Activated CD8-positive, alpha-beta memory T cell treated with anti-CD3 and anti-CD28 coated beads, Interleukin-2, amount 50 U/mL, for 24 hours (primary cell): ENCODE measurements at regions not wholly inside any gene's neighbourhood (a gene's known extent, or its start where the extent isn't known, plus 50 kb on each side); places are given as distances from the start of the nearest gene placed in this dataset.
"Not testable (repeated sequence)": the region's sequence is repeated elsewhere in the genome, so short reads cannot be mapped to it uniquely, and the experiment has no call there.

Experiments
- DNase-seq: peaks from one replicate; pipeline ENCODE4 v3.0.0-alpha.2; 2020; ENCODE audit errors: extremely low read depth

DNA sequence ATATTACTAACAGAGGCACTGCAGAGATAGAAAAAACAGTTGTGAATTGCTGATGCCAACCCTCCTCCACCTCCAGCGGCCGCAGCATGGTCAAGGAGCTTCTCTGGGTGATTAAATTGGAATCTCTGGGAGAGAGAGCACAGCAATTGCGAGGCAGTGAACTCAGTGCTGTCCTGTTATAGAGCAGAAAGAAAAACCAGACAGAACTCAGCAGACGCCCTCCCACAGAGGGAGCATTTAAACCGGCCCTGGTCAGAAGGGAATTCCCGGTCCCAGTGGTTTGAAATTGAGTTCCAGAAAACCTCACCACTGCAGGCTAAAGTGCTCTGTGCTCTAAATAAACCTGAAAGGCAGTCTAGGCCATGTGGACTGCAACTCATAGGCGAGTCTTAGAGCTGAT lies 175.4 kb downstream of the SQOR start:
- no peak for DNase-seq

DNA sequence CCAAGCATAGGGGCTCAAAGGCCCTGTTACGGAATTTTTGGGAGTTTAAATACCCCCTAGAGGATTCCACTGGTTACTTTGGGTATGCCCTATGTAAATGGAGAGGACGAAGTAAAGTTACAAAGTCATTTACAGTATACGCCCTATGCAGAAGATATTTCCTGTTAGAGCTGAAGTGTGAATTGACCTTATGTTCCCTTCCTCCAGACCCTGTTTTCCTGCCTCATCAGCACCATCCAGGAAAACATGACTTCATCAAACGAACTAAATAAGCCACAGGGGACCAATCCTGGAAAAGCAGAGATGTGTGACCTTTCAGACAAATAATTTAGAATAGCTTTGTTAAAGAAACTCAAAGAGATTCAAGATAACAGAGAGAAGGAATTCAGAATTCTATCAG lies 177.4 kb downstream of the SQOR start:
- no peak for DNase-seq

DNA sequence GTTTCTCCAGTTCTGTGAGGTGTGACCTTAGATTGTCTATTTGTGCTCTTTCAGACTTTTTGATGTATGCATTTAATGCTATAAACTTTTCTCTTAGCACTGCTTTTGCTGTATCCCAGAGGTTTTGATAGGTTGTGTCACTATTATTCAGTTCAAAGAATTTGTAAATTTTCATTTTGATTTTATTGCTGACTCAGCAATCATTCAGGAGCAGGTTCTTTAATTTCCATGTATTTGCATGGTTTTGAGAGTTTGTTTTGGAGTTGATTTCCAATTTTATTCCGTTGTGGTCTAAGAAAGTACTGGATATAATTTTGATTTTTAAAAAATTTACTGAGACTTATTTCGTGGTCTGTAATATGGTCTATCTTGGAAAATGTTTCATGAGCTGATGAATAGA lies 182.7 kb downstream of the SQOR start:
- not testable (repeated sequence) for DNase-seq

DNA sequence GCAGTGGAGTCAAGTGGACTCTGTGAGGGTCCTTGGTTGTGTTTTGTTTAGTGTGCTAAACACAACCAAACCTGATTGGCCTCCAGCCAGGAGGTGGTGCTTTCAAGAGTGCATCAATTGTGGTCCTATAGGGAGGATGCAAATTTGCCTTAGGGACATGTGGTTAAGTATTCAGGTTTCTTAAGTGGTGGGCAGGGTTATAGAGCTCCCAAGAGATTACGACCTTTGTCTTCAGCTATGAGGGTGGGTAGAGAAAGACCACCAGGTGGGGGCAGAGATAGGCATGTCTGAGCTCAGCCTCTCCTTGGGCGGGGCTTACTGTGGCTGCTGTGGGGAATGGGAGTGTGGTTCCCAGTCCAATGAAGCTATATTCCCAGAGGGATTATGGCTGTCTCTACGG lies 186.6 kb downstream of the SQOR start:
- DNase-seq: no peak

DNA sequence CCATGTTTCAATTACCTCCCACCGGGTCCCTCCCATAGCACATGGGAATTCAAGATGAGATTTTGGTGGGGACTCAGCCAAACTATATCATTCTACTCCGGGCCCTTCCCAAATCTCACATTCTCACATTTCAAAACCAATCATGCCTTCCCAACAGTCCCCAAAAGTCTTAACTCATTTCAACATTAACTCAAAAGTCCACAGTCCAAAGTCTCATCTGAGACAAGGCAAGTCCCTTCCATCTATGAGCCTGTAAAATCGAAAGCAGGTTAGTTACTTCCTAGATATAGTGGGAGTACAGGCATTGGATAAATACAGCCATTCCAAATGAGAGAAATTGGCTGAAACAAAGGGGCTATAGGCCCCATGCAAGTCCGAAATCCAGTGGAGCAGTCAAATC lies 188.1 kb downstream of the SQOR start:
- not testable (repeated sequence) for DNase-seq

DNA sequence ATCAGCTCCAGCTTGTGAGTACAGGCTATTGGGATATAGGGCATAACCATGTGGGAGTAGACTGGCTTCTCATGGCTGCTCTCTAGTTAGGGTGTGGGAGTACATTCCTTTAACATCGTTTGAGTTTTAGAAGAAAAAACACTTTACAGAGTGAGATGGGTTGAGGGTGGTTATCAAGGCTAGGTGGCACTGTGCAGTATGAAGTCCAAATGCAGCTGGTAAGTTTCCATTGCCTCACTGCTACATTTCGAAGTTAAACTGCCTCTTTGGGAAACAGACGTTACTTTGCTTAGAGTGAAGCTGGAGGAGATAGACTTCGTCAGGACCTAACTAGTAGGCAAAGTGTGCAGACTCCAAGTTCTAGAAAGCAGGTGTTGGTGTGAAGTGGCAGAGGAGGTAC lies 192.4 kb downstream of the SQOR start:
- no peak for DNase-seq

DNA sequence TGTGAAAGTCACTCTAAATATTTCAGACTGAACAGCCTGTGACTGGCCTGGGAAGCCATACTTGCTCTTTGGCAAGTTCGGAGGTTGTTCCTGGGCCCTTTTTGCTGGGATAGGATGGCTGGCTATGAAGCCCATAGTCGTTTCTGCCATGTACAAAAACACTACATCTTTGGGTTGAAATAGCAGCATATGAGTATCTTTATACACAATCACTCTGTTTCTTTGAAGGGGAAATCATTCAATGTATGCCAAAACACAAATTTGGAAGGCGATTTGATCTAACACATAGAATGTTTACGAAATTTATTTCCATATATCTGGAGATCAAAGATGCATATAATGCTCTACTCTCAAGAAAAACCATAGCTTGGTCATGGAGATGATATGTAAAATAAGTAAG lies 192.9 kb downstream of the SQOR start:
- DNase-seq: no peak

DNA sequence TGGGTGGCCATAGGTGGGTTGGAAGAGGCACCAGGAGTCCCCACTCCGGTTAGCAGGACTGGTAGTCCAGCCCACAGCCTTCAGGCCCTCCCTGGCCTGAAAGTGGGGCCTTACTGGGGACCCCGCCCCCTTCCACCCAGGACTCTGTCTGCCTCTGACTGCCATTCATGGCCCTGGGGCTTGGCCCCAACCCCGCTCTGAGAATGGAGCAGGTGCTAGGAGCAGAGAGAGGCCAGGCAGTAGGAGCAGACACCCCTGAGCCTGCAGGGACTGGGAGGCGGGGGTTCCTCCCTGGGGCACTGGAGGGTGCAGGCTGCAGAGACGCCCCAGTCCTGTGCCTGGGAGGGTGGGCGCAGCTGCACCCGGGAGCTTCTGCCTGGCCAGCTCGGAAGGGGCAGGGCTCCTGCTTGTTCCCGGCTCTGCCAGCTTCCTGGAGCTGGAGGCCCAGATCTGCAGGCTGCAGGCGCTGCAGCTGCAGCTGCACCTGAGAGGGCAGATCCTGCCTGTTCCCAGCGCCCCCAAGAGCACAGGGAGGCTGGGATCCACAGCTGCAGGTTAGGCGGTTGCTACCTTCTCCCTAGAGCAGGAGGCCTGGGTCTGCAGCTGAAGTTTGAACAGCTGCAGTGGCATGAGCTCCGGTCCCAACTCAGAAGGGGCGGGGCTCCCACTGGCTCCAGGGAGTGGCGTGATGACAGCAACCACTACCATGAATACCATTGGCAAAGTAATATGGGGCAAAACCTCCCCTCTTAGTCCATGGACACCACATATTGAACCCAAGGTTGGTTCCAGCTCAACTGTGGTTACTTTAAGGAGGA lies 194.7 kb downstream of the SQOR start:
- no peak for DNase-seq

DNA sequence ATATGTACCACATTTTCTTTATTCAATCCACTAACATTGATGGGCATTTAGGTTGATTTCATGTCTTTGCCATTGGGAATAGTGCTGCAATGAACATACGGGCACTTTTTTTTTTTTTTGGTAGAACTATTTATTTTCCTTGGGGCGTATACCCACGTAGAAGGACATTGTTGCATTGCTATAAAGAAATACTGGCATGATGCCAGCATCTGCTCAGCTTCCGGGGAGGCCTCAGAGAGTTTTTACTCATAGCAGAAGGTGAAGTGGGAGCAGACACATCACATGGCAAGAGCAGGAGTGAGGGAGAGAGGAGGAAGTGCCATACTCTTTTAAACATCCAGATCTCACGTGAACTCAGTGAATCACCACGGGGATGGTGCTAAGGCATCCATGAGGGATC lies 197.0 kb downstream of the SQOR start:
- no peak for DNase-seq

DNA sequence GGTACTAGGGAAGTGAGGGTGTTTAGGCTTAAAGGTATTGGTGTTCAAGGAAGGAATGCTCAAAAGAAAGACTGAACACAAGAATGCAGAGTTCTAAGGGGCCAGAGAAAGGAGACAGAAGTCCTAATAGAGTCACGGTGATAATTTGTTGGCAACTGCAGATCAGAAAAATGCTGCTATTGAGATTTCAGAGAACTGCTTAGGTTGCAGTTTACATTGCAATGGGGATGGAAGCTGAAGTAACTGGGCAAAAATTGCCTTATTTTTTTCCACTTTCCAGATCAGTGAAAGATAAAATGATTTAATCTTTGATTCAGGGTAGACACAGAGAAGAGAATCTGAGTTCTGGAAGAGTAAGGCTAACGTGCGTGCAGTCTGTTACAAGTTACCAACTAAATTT lies 199.8 kb downstream of the SQOR start:
- DNase-seq: no peak

DNA sequence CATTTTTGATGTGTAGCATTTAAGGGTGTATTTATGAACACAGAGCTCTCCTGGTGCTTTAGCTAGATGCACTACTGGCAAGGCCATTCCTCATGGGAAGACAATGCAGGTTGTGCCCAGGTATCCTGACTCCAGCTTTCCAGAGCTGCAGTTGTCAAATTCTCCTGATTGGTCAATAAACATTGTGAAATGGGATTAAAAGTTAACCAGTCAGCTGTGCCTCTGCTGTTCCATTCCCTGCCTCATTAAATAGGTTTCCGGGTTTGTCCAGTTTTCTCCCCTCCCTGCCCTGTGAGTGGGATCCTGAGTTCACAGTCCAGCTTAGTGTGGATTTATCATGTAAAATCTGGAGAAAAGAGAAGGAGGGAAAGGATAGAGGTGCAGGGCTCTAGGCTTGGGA lies 207.3 kb downstream of the SQOR start:
- DNase-seq: no peak

DNA sequence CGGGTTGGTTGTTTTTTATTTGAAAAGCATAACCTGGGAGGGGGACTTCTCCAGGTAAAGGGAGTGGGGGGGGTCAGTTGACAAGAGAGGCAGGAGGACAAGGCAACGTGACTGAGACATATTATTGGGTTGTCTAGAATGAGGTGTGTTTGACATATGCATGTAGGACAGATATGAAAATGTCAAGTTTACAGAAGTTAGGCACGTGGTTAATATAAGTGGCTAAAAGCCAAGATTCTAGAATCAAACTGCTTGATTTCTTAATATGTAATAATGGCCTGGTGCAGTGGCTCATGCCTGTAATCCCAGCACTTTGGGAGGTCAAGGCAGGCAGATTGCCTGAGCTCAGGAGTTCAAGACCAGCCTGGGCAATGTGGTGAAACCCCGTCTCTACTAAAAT lies 212.8 kb downstream of the SQOR start:
- DNase-seq: no peak

DNA sequence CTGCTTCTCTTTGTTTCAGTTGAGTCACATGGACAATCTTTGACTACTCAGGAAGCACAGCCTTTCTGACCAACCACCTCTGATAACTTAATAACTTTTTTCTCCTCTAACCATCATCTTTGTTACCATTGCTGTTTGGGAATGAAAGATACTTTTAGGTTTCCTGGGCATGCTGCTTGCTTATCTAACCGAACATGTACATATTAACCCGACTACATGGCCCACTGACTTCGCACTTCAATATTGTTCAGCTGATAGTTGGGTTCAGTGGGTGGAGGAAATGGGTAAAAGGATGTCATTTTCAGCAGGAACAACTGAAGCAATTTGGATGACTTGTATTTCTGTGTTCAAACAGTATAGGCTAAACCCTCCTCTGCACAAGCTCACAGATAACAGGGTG lies 214.3 kb downstream of the SQOR start:
- no peak for DNase-seq

DNA sequence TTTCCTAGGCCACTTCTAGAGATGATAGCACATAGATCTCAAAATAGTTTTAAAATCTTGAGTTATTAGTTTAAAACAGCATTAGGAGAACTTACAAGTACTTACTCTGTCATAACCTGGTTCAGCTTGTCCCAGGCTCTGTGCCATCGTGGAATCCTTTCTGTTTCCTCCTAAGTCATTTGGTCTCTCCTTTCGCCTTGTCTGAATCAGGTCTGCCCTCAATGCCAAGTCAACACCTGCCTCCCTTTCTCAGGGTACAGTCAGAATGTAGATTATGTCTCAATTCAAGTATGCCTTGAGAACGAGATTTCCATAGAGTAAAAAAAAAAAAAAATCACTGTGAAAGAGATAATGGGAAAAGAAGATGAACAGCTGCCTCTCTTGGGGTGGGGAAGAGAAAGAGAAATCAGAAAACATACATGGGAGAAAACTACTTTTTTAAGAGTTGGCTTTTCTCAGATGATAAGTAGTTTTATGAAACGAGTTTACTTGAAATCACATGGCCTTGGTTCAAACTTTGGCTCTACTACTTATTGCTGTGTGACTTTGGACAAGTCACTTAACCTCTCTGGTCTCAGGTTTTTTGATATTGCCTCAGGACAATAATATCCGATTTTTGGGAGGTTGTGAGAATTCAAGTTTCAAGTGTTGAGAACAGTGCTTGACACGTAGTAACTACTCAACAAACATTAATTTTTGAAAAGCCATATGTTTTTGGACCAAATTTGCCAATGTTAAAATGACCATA lies 219.8 kb downstream of the SQOR start:
- DNase-seq: no peak

DNA sequence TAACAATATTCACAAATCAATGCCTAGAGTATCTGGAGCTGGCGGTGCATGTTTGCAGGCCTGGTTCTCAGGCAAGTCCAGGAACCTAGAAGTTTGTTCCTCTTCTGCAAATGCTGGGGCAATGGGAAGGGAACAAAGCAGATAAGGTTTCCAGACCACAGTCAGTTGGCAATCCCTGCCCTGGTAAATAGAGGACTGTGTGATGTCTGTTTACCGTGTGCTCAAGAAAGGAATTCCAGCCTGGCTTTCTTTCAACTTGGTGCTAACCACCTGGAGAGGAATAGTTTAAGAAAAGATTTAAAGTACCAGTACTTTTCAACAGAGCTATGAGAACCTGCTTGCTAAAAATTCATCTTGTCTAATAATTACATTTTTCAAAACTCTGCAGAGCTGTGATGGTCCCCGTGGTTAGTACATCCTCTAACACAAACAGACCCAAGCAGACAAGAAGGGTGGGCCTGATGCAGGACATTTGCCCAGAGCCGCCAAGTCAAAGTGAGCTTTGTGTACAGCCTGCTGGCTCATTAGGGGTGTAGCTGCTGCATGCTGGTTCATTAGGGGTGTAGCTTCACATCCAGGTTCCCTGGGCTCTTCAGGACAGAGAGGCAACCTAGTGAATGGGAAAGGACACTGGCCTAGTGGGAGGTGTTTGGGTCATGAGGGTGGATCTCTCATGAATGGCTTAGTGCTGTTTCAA lies 220.5 kb downstream of the SQOR start:
- no peak for DNase-seq

DNA sequence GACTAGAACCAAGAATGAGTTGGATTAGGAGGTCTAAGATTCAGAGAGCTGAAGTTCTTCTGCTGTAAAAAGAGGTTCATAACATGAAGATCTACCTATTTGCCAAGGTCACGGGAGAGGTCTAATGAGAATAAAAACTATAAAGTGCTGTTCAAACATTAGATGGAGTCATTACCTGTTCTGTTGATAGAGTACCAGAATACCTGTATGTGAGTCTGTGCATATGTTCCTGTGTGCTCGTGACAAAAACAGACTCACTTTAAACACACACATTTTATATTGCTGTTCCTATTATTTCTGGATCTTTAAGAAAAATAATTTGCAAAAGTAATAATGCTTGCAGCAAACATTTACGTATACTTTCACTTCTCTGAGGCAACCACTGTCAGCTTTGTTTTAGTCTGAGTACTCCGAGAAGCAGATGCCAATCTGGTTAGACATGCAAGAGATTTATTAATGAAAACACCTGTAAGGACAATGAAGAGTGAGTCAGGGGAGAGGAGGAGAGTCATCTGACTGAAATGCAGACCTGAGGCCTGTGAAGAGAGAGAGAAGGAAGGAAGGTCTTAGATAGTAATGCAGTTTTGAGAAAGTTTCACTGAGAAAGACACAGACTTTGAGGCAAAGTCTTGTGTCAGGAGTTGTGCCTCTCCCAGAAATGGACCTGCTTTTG lies 221.2 kb downstream of the SQOR start:
- no peak for DNase-seq

DNA sequence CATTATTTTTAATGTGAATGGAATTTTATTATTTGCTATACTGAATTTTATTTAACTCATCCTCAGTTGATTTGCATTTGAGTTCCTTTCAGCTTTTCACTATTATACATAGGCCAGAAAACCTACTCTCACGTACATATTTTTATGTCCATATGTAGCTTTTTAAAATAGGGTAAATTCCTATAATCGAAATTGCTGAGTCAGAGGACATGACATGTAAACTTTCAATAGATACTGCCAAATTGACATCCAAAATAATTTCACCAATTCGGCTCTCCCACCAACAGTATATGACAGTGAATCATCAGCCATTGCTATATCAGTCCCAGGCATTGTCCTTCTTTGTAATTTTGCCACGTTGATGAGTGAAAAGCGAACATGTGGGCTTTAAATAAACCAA lies 222.5 kb downstream of the SQOR start:
- DNase-seq: no peak

DNA sequence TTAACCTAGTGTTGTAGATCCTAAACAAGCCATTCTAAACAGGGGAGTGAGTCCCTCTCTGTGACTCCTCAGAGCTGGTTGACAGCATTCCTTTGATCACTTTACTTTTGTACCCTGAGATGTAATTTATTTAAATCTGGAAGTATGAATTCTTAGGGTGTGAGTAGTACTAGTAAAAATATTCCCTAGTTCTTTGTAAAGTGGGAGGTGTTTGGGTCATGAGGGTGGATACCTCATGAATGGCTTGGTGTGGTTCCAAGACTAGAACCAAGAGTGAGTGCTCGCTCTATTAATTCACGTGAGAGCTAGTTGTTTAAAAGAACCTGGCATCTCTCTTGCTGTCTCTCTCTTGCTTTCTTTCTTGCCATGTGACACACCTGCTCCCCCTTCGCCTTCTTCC lies 223.7 kb downstream of the SQOR start:
- DNase-seq: no peak

DNA sequence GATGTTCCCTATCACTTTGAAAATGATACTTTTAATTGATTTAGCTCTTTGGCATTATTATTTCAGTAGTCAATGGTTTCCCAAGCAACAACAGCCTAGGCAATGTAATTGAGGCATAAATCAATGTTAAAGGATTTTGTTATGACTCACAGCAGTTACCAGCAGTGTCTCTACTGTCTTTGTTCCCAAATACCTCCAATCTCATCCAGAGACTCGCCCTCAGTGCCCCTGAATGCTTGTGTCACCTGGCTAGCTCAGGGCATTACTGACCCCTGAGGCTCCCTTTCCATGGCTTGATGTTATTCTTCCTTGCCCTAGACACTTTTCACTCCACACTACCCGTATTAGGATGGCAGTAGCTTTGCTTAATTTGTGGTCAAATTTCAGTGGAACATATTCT lies 227.2 kb downstream of the SQOR start:
- DNase-seq: no peak

DNA sequence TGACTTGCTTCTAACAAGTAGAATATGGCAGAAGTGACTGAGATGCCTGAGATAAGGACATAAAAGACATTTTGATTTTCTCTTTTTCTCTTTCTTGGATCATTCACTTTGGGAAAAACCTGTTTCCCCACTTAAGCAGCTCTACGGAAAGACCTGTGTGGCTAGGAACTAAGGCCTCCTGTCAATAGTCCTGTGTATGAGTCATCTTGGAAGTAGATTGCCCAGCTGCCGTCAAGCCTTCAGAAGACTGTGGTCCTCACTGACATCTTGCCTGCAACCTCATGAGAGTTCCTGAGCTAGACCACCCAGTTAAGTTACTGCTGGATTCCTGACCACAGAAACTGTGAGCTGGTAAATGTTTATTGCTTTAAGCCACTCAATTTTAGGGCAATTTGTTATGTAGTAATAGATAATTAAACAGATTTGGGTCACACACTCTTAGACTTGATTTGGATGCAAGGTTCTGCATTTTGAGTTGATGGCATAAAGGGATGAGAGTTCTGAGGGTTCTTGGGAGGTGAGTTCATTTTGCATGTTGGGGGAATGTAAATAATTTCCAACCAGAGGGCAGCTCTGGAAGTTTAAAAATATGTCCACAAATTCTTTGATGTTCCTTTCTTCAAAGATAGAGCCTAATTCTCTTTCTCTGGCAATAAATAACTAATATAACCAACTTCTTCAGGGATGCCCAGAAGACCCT lies 229.2 kb downstream of the SQOR start:
- DNase-seq: no peak

DNA sequence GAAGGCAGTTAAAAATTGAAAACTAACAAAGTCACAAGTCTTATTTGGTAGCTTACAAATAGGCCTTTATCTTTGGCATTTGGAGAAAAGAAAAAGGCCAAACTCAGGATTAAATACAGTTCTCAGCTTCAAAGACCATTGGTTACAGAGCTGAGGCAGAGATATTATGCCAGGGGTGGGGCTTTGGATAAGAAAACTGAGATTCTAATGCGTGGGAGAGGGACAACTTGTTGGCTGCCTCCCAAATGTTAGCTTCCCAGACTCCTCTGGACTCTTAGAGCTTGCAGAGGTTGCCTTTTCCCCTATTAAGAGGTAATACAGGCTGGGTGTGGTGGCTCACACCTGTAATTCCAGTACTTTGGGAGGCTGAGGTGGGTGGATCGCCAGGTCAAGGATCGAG lies 231.8 kb downstream of the SQOR start:
- DNase-seq: no peak

DNA sequence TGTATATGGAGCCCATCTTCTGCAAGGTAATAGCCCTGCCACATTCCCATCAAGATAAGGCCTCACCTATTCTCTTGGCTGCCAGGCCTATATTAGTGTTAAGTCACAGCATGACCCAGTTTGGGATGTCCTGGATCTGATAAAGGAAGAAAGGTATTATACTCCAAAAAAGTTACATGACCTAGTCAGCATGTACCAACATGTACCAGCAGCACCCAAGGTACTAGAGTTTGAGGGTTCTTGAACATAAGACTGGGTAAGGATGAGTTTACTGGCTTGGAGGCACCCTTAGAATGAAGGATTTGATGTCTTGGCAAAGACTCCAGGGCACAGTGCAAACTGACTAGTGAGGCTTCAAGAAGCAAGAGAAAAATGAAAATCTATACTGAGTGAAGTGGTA lies 232.5 kb downstream of the SQOR start:
- DNase-seq: no peak
